ENCODE measurements at regions not wholly inside any gene's neighbourhood (a gene's known extent, or its start where the extent isn't known, plus 50 kb on each side); places are given as distances from the start of the nearest gene placed in this dataset.
A peak's percentile ranks its signal among the peaks of the same experiment; 100 is the strongest.

DNA sequence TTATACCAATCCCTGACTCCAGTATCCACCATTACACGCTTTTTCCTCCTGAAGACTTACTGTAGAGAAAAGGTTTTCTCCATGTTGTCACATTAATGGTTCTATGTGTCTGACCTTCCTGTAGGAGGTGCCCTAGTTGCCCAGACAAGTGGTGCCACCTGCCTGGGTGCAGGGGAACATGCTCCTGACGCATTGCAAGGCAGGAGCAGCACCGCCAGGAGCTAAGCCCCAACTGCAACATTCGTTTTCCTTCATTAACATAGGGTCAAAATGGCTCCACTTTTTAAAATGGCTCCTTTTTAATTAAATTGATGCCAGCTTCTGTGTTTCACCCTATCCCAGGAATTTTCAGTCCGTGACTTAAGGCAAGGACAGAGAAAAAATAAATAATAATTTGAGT lies 220.1 kb upstream of the SAMSN1 start:
- intact Hi-C loops (cut with DNase I; ENCODE audit: low total_unique reads) = no loop called here
- H3K9me3 ChIP-seq = no peaks in the 10 kb centered on the region
- 79 to 91% (median 83%) methylated on average over 5 of the region's 5 CpGs for WGBS, 5 donors

DNA sequence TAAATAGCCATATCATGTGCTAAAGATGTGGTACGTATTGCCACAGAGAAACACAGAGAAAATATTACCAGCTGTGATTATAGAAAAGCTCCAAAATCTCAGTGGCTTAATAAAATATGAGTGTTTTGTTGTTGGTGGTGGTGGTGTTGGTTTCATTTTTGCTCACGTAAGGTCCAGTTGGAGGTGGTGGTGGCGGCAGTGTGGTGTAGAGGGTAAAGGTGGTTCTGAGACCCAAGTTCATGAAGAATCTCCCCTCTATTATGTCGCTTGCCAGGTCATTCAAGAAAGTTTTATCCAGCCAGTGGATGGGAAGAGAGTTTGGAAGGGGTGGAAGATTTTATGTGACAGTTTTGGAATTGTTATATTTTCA lies 217.6 kb upstream of the SAMSN1 start:
- H3K27ac ChIP-seq = peak overlapping the region in 2 of 5 donors; percentile 49 to 71

More for the DNA sequence above, 220.1 kb upstream of the SAMSN1 start:
- H3K36me3 ChIP-seq = no peaks in the 10 kb centered on the region
- no peak for DNase-seq
- H3K4me1 ChIP-seq = no peaks in the 10 kb centered on the region
- H3K4me3 ChIP-seq = no peak overlapping the region
- no peak overlapping the region for H3K27ac ChIP-seq
- H3K27me3 ChIP-seq = no peaks in the 10 kb centered on the region
- TF ChIP-seq, protein P1, sequence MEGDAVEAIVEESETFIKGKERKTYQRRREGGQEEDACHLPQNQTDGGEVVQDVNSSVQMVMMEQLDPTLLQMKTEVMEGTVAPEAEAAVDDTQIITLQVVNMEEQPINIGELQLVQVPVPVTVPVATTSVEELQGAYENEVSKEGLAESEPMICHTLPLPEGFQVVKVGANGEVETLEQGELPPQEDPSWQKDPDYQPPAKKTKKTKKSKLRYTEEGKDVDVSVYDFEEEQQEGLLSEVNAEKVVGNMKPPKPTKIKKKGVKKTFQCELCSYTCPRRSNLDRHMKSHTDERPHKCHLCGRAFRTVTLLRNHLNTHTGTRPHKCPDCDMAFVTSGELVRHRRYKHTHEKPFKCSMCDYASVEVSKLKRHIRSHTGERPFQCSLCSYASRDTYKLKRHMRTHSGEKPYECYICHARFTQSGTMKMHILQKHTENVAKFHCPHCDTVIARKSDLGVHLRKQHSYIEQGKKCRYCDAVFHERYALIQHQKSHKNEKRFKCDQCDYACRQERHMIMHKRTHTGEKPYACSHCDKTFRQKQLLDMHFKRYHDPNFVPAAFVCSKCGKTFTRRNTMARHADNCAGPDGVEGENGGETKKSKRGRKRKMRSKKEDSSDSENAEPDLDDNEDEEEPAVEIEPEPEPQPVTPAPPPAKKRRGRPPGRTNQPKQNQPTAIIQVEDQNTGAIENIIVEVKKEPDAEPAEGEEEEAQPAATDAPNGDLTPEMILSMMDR (IDR thresholded peaks at IDR 0.05) = no peak
- TF ChIP-seq POLR2AphosphoS5 (IDR thresholded peaks at IDR 0.05) = no peak

DNA sequence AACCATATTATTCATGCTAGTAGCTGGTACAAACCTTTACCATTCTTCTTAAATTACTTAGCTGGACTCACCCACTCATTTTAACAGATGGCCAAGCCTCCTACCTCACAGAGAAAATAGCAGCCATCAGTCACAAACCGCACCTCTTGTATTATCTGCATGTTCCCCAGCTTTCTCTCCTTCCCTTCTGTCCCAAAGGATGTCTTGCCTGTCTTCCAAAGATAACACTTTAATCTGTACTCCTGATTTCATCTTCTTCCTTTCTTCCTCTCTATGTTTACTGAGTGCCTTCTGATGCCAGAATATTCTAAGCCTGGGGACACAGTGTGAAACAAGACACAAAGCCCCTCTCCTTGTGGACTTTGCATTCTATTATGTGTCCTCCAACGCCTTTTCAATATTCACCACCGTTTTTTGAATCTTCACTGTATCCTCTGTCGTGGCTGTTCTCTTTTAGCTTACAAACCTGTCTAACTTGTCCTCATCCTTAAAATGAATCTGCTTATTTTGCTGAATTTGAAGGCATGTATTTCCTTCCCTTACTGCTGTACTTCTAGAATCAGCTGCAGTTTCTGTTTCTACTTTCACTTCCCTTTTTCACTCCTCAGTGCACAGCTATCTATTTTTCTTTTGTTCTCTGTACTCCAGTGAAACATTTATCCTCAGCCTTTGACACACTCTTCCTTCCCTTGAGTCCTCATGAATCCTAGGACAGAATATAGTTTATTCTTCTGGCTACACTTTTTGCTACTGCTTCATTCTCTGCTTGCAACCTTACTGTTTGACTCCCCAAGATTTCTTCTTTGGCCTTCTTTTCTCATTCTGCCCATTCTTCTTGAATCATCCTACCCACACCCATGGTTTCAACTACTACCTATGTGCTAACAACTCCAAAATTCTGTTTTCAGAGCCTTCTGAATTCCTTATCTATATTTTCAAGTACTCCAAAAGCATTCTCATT lies 216.9 kb upstream of the SAMSN1 start:
- Histone ChIP-seq H3K27me3 (no peaks in the 10 kb centered on the region), H3K36me3 (no peaks in the 10 kb centered on the region), H3K9me3 (no peaks in the 10 kb centered on the region), H3K4me3 (no peak overlapping the region), H3K27ac (peak overlapping the region in 3 of 5 donors; percentile 36 to 71 (median 49)), H3K4me1 (no peaks in the 10 kb centered on the region)
- 35 to 50% (median 45%) methylated on average over 4 of the region's 4 CpGs for WGBS, 5 donors
- no peak for TF ChIP-seq POLR2AphosphoS5 (IDR thresholded peaks at IDR 0.05)
- no peak for TF ChIP-seq EP300 (IDR thresholded peaks at IDR 0.05)
- TF ChIP-seq, protein P1 (IDR thresholded peaks at IDR 0.05) = no peak
- no peak for TF ChIP-seq POLR2A (IDR thresholded peaks at IDR 0.05)
- peak in 1 of 2 donors; percentile 38 for DNase-seq
- intact Hi-C loops (cut with DNase I; ENCODE audit: low total_unique reads) = no loop called here

More for the DNA sequence above, 217.6 kb upstream of the SAMSN1 start:
- 65 to 82% (median 72%) methylated on average over 4 of the region's 4 CpGs for WGBS, 5 donors
- Histone ChIP-seq H3K36me3 (no peaks in the 10 kb centered on the region), H3K9me3 (no peaks in the 10 kb centered on the region), H3K4me3 (no peak overlapping the region), H3K27me3 (no peaks in the 10 kb centered on the region), H3K4me1 (no peaks in the 10 kb centered on the region)
- DNase-seq = no peak
- intact Hi-C loops (cut with DNase I; ENCODE audit: low total_unique reads) = no loop called here
- TF ChIP-seq POLR2AphosphoS5 (IDR thresholded peaks at IDR 0.05) (no peak), EP300 (IDR thresholded peaks at IDR 0.05) (no peak), POLR2A (IDR thresholded peaks at IDR 0.05) (no peak)
- TF ChIP-seq, protein P1 (IDR thresholded peaks at IDR 0.05) = no peak

DNA sequence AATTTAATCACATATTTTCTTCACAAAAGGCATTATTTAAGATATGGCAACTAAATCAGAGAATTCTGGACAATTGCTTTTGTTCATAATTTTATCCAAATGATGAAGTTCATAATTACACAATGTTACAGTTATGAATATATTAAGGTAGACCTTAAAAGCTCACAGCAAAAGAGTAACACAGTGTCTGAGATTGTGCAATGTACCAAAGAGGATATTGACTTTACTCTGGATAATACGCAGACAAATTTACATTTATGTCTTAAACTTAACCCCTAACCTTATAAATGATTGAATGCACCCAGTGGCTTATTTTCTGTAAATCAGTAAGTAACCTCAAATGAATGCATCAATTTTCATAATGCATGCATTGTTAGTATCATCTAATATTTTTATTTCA lies 216.2 kb upstream of the SAMSN1 start:
- no peak for DNase-seq
- no peak for TF ChIP-seq POLR2AphosphoS5 (IDR thresholded peaks at IDR 0.05)
- no peak for TF ChIP-seq EP300 (IDR thresholded peaks at IDR 0.05)
- TF ChIP-seq, protein P1 (IDR thresholded peaks at IDR 0.05) = no peak
- TF ChIP-seq POLR2A (IDR thresholded peaks at IDR 0.05) = no peak
- Histone ChIP-seq H3K36me3 (no peaks in the 10 kb centered on the region), H3K9me3 (no peaks in the 10 kb centered on the region), H3K4me1 (no peaks in the 10 kb centered on the region), H3K4me3 (no peak overlapping the region), H3K27ac (peak overlapping the region in 3 of 5 donors; percentile 36 to 71 (median 49)), H3K27me3 (no peaks in the 10 kb centered on the region)
- intact Hi-C loops (cut with DNase I; ENCODE audit: low total_unique reads) = no loop called here
- 36 to 66% (median 52%) methylated on average over 1 of the region's 1 CpG for WGBS, 5 donors
